ENCODE measurements at regions not wholly inside any gene's neighbourhood (a gene's known extent, or its start where the extent isn't known, plus 50 kb on each side); places are given as distances from the start of the nearest gene placed in this dataset.

GRCh38 chr13:44011036-44011435 is 131.3 kb downstream of the LACC1 start:
- no peak overlapping the region for H3K4me3 ChIP-seq
- DNase-seq (ENCODE audit: low spot score) (no peak), ATAC-seq (ENCODE audit: insufficient number of reproducible peaks, low FRiP score, low read depth) (no peak)
- no peaks in the 10 kb centered on the region for H3K27me3 ChIP-seq (replicated peaks; ENCODE audit: insufficient read depth)
- no peak for TF ChIP-seq CTCF (IDR thresholded peaks at IDR 0.05)
- no peaks in the 10 kb centered on the region for H3K36me3 ChIP-seq
- peaks cover 10 to 17% of the 10 kb centered on the region in 2 donors for H3K4me1 ChIP-seq (ENCODE audit: control insufficient read depth in 1 of 2, low read depth in 2 of 2)
- peaks cover 3% of the 10 kb centered on the region for H3K9me3 ChIP-seq
- no peak overlapping the region for H3K27ac ChIP-seq

- no peaks in the 10 kb centered on the region for H3K36me3 ChIP-seq
- no peak for TF ChIP-seq CTCF (IDR thresholded peaks at IDR 0.05)
- ATAC-seq (ENCODE audit: insufficient number of reproducible peaks, low FRiP score, low read depth) (no peak), DNase-seq (ENCODE audit: low spot score) (no peak)
- H3K27me3 ChIP-seq (replicated peaks; ENCODE audit: insufficient read depth), result no peaks in the 10 kb centered on the region
- H3K4me1 ChIP-seq (ENCODE audit: control insufficient read depth in 1 of 2, low read depth in 2 of 2), result peaks cover 10 to 17% of the 10 kb centered on the region in 2 donors
- H3K9me3 ChIP-seq, result no peaks in the 10 kb centered on the region
- H3K27ac ChIP-seq, result peak overlapping the region; percentile 2 to 42
- no peak overlapping the region for H3K4me3 ChIP-seq
Observed at GRCh38 chr13:44012910-44013757, 133.4 kb downstream of the LACC1 start.

- Histone ChIP-seq H3K4me3 (no peak overlapping the region), H3K4me1 (ENCODE audit: control insufficient read depth in 1 of 2, low read depth in 2 of 2) (peaks cover 10 to 17% of the 10 kb centered on the region in 2 donors), H3K9me3 (no peaks in the 10 kb centered on the region), H3K36me3 (no peaks in the 10 kb centered on the region), H3K27ac (peak overlapping the region in 1 of 2 donors; percentile 42), H3K27me3 (replicated peaks; ENCODE audit: insufficient read depth) (no peaks in the 10 kb centered on the region)
- ATAC-seq (ENCODE audit: insufficient number of reproducible peaks, low FRiP score, low read depth), result peak; percentile 52
- TF ChIP-seq CTCF (IDR thresholded peaks at IDR 0.05), result no peak
- no peak for DNase-seq (ENCODE audit: low spot score)
Observed at GRCh38 chr13:44013758-44014291, 134.1 kb downstream of the LACC1 start.

GRCh38 chr13:44014501-44014900 is 134.8 kb downstream of the LACC1 start:
- Histone ChIP-seq H3K27me3 (replicated peaks; ENCODE audit: insufficient read depth) (no peaks in the 10 kb centered on the region), H3K36me3 (no peaks in the 10 kb centered on the region), H3K27ac (no peak overlapping the region), H3K4me3 (no peak overlapping the region), H3K4me1 (ENCODE audit: control insufficient read depth in 1 of 2, low read depth in 2 of 2) (peaks cover 10 to 17% of the 10 kb centered on the region in 2 donors), H3K9me3 (no peaks in the 10 kb centered on the region)
- DNase-seq (ENCODE audit: low spot score) (no peak), ATAC-seq (ENCODE audit: insufficient number of reproducible peaks, low FRiP score, low read depth) (no peak)
- no peak for TF ChIP-seq CTCF (IDR thresholded peaks at IDR 0.05)

GRCh38 chr13:44015118-44015517 is 135.4 kb downstream of the LACC1 start:
- no peak for ATAC-seq (ENCODE audit: insufficient number of reproducible peaks, low FRiP score, low read depth)
- H3K27ac ChIP-seq, result no peak overlapping the region

More at GRCh38 chr13:44015118-44015517, 135.4 kb downstream of the LACC1 start:
- no peaks in the 10 kb centered on the region for H3K9me3 ChIP-seq
- TF ChIP-seq CTCF (IDR thresholded peaks at IDR 0.05), result no peak
- DNase-seq (ENCODE audit: low spot score), result no peak
- H3K27me3 ChIP-seq (replicated peaks; ENCODE audit: insufficient read depth), result no peaks in the 10 kb centered on the region
- no peaks in the 10 kb centered on the region for H3K36me3 ChIP-seq
- H3K4me3 ChIP-seq, result no peak overlapping the region
- H3K4me1 ChIP-seq (ENCODE audit: control insufficient read depth in 1 of 2, low read depth in 2 of 2), result peaks cover 10 to 17% of the 10 kb centered on the region in 2 donors
